ENCODE measurements at regions not wholly inside any gene's neighbourhood (a gene's known extent, or its start where the extent isn't known, plus 50 kb on each side); places are given as distances from the start of the nearest gene placed in this dataset.

DNA sequence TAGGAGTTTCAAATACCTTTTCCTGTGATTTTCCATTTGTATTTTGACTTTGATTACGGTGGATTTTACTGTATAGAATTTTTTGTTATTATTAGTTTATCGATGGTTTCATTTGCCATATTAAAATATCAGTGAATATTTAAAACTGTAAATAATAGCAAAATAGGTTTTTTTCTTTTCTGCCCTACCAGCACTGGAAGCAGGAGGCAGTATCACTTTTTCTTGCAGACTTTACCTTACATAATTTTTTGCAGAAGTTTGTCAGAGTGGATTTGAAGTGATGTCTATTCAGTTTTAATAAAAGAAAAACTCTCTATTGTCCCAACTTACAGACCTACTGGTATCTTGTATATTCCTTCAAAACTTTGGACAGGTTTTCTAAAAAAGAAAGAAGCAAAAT, 213.6 kb downstream of the CENPF start:
- H3K27ac ChIP-seq = no peak overlapping the region
- DNase-seq (no peak), ATAC-seq (no peak)
- no peaks in the 10 kb centered on the region for H3K9me3 ChIP-seq
- TF ChIP-seq, protein P1, sequence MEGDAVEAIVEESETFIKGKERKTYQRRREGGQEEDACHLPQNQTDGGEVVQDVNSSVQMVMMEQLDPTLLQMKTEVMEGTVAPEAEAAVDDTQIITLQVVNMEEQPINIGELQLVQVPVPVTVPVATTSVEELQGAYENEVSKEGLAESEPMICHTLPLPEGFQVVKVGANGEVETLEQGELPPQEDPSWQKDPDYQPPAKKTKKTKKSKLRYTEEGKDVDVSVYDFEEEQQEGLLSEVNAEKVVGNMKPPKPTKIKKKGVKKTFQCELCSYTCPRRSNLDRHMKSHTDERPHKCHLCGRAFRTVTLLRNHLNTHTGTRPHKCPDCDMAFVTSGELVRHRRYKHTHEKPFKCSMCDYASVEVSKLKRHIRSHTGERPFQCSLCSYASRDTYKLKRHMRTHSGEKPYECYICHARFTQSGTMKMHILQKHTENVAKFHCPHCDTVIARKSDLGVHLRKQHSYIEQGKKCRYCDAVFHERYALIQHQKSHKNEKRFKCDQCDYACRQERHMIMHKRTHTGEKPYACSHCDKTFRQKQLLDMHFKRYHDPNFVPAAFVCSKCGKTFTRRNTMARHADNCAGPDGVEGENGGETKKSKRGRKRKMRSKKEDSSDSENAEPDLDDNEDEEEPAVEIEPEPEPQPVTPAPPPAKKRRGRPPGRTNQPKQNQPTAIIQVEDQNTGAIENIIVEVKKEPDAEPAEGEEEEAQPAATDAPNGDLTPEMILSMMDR (IDR thresholded peaks at IDR 0.05) = no peak
- intact Hi-C loops (cut with DNase I) = no loop called here
- H3K36me3 ChIP-seq = no peaks in the 10 kb centered on the region
- H3K4me1 ChIP-seq = no peaks in the 10 kb centered on the region
- no peak overlapping the region for H3K4me3 ChIP-seq
- H3K27me3 ChIP-seq = no peaks in the 10 kb centered on the region

DNA sequence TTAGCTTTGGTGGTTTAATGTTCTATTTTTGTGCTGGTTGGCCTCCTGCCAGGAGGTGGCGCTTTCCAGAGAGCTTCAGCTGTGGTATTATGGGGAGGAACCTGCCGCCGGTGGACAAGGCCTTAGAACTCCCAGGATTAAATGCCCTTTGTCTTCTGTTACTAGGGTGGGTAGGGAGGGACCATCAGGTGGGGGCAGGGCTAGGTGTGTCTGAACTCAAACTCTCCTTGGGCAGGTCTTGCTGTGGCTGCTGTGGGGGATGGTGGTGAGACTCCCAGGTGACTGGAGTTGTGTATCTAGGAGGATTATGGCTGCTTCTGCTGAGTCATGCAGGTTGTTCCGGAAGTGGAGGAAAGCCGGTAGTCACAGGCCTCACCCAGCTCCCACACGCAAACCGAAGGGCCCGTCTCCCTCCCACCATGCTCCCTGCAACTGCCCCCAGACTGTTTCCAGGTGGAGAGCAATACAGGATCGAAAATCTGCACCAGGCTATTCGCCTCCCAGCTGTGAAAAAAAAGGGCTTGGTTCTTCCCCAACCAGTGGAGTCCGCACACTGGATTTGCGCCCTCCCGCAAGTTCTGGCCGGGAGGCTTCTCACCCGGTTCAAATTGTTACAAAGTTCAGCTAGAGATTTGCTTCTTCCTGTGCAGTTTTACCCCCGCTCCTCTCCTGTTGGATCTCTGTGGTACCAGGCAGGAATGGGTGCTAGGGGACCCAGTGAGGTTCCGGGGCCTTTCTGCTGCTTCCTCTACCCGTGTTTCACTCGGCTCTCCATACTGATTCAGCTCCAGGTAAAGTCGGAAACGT, 220.5 kb downstream of the CENPF start:
- TF ChIP-seq, protein P1 (IDR thresholded peaks at IDR 0.05) = no peak
- Histone ChIP-seq H3K27ac (no peak overlapping the region), H3K9me3 (peaks cover 5% of the 10 kb centered on the region), H3K27me3 (no peaks in the 10 kb centered on the region), H3K36me3 (no peaks in the 10 kb centered on the region), H3K4me3 (no peak overlapping the region), H3K4me1 (no peaks in the 10 kb centered on the region)
- no peak for DNase-seq
- intact Hi-C loops (cut with DNase I) = no loop called here
- no peak for ATAC-seq

DNA sequence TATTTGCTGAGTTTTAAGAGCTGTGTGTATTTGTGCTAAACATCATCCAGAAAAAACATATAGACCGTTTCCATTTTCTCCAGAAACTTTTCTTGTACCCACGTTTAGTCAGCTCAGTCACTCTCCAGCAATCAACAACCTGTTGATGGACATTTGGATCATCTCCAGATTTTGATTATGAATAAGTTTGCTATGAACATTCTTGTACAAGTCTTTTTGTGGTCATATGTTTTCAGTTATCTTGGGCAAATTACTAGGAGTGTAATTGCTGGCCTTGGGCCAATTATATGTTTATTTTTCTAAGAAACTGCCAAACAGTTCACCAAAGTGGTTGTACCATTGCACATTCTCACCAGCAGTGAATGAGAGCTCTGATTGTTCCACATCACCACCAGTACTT, 221.8 kb downstream of the CENPF start:
- no peak overlapping the region for H3K27ac ChIP-seq
- peaks cover 5% of the 10 kb centered on the region for H3K9me3 ChIP-seq
- no peaks in the 10 kb centered on the region for H3K4me1 ChIP-seq
- no peak for DNase-seq
- no peaks in the 10 kb centered on the region for H3K27me3 ChIP-seq
- H3K36me3 ChIP-seq = no peaks in the 10 kb centered on the region
- TF ChIP-seq, protein P1 (IDR thresholded peaks at IDR 0.05) = no peak
- intact Hi-C loops (cut with DNase I) = no loop called here
- ATAC-seq = no peak
- H3K4me3 ChIP-seq = no peak overlapping the region

DNA sequence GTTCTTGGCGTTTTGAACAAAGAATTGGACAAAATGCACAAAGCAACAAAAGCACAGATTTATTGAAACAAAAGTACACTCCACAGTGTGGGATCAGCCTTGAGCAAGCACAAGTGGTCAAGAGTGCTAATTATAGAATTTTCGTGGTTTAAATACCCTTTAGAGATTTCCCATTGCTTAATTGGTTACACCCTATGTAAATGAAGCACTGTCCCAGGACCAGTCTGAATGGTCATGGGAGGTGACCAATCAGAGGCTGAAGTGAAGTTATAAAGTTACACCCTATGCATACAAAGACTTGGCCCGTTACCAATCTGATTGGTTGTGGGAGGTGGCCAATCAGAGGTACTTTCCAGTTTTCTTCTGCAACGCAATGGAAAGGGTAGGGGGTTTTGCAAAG, 223.6 kb downstream of the CENPF start:
- Histone ChIP-seq H3K36me3 (no peaks in the 10 kb centered on the region), H3K4me3 (no peak overlapping the region), H3K4me1 (no peaks in the 10 kb centered on the region), H3K27ac (no peak overlapping the region), H3K27me3 (no peaks in the 10 kb centered on the region), H3K9me3 (peaks cover 5% of the 10 kb centered on the region)
- TF ChIP-seq, protein P1 (IDR thresholded peaks at IDR 0.05) = no peak
- intact Hi-C loops (cut with DNase I) = no loop called here
- no peak for DNase-seq
- ATAC-seq = no peak

DNA sequence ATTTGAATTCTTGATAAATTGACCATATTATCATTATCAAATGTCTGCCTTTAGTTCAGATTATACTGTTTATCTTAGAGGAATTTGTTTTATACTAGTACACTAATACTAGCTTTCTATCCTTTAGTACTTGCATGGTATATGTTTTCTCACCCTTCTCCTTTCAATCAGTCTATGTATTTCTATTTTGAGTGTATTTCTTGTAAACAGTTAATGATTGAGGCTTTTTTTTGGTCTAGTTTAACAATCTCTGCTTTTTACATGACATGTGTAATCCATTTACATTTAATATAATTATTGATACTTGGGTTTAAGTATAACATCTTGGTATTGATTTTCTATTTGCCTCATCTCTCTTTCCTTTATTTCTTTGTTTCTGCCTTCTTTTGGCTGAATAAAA, 224.9 kb downstream of the CENPF start:
- no peak for ATAC-seq
- no peaks in the 10 kb centered on the region for H3K27me3 ChIP-seq

More for the DNA sequence above, 224.9 kb downstream of the CENPF start:
- Histone ChIP-seq H3K4me3 (no peak overlapping the region), H3K36me3 (no peaks in the 10 kb centered on the region), H3K9me3 (peaks cover 5% of the 10 kb centered on the region), H3K4me1 (no peaks in the 10 kb centered on the region), H3K27ac (no peak overlapping the region)
- intact Hi-C loops (cut with DNase I) = no loop called here
- TF ChIP-seq, protein P1 (IDR thresholded peaks at IDR 0.05) = no peak
- no peak for DNase-seq

Data from upper lobe of right lung (tissue), 1 donor.